ENCODE measurements at regions not wholly inside any gene's neighbourhood (a gene's known extent, or its start where the extent isn't known, plus 50 kb on each side); places are given as distances from the start of the nearest gene placed in this dataset.

DNA sequence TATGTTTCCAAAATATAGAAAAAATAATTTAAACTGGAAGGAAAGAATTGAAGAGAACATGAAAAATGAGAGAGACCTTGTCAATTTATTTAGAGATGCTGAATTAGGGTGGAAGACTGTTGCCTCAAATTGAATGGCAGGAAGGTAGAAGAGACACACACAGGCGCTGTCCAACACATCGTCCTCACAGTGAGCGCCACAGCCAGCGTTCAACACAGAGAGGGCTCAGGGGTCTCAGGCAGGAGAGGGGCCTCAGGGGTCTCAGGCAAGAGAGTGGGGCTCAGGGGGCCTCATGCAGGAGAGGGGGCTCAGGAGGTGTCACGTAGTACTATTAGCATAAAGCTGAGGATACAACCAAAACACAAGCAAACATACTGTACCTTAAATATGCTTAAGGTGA lies 65.7 kb downstream of the TMEM18 start:
- H3K4me3 ChIP-seq (ENCODE audit: low read length in 2 of 2) = no peak overlapping the region
- H3K9me3 ChIP-seq (ENCODE audit: control insufficient read depth in 2 of 2, low read length in 2 of 2) = no peaks in the 10 kb centered on the region
- peaks cover 0 to 2% of the 10 kb centered on the region in 2 donors for H3K27me3 ChIP-seq (ENCODE audit: control insufficient read depth in 2 of 2, insufficient read depth in 2 of 2, low read length in 2 of 2)
- no peaks in the 10 kb centered on the region for H3K4me1 ChIP-seq (ENCODE audit: control insufficient read depth in 2 of 2, insufficient read depth in 2 of 2, low read length in 2 of 2)
- H3K27ac ChIP-seq (ENCODE audit: low read depth in 2 of 2, low read length in 2 of 2) = no peak overlapping the region
- no peak overlapping the region for H3K9ac ChIP-seq (ENCODE audit: low read depth in 1 of 2, low read length in 2 of 2)
- H3K36me3 ChIP-seq (ENCODE audit: control insufficient read depth in 2 of 2, insufficient read depth in 2 of 2, low read length in 2 of 2) = no peaks in the 10 kb centered on the region

- no peak overlapping the region for H3K27ac ChIP-seq (ENCODE audit: low read depth in 2 of 2, low read length in 2 of 2)
- no peak overlapping the region for H3K9ac ChIP-seq (ENCODE audit: low read depth in 1 of 2, low read length in 2 of 2)
- H3K4me1 ChIP-seq (ENCODE audit: control insufficient read depth in 2 of 2, insufficient read depth in 2 of 2, low read length in 2 of 2) = no peaks in the 10 kb centered on the region
- peaks cover 0 to 2% of the 10 kb centered on the region in 2 donors for H3K27me3 ChIP-seq (ENCODE audit: control insufficient read depth in 2 of 2, insufficient read depth in 2 of 2, low read length in 2 of 2)
- H3K36me3 ChIP-seq (ENCODE audit: control insufficient read depth in 2 of 2, insufficient read depth in 2 of 2, low read length in 2 of 2) = no peaks in the 10 kb centered on the region
- H3K9me3 ChIP-seq (ENCODE audit: control insufficient read depth in 2 of 2, low read length in 2 of 2) = no peaks in the 10 kb centered on the region
- H3K4me3 ChIP-seq (ENCODE audit: low read length in 2 of 2) = no peak overlapping the region
Measured at GRCh38 chr2:610491-610890, 66.7 kb downstream of the TMEM18 start.

DNA sequence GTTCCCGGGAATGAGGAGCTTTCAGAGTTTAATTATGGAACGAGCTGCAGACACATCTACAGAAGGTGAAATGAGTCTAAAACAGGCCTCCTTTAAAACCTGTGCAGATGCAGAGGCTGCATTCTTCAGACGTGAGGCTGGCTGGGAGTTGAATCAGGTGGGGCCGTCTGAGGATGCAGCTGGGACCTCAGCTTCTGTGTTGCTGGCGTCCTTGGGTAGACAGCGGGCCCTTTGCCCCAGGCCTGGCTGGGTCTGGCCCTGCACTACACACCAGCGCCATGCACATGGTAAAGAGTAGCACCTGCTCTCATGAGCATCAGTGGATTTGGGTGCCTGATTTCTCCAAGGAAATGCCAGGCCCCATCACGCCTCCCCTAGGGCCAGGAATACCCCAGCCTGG lies 67.3 kb downstream of the TMEM18 start:
- Histone ChIP-seq H3K36me3 (ENCODE audit: control insufficient read depth in 2 of 2, insufficient read depth in 2 of 2, low read length in 2 of 2) (no peaks in the 10 kb centered on the region), H3K9me3 (ENCODE audit: control insufficient read depth in 2 of 2, low read length in 2 of 2) (no peaks in the 10 kb centered on the region), H3K27me3 (ENCODE audit: control insufficient read depth in 2 of 2, insufficient read depth in 2 of 2, low read length in 2 of 2) (peaks cover 0 to 2% of the 10 kb centered on the region in 2 donors), H3K4me3 (ENCODE audit: low read length in 2 of 2) (no peak overlapping the region), H3K9ac (ENCODE audit: low read depth in 1 of 2, low read length in 2 of 2) (no peak overlapping the region), H3K27ac (ENCODE audit: low read depth in 2 of 2, low read length in 2 of 2) (no peak overlapping the region), H3K4me1 (ENCODE audit: control insufficient read depth in 2 of 2, insufficient read depth in 2 of 2, low read length in 2 of 2) (no peaks in the 10 kb centered on the region)

DNA sequence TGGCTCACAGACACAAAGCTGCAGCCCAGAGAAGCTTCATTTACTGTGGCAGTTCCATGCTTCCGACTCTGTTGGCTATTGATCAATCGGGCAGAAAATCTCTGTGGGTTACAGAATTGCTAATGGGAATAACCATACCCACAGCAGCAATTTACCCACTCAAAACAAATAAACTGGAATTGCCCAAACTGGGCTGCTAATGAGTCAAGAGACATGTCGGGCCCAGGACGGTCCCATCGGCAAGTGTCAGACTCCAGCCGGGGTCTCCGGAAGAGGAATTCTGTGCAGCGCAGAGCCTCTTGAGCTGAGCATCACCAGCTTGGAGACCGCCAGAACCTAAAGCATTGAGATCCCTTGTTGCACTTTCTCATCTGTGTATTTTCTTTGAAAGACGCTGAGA lies 67.8 kb downstream of the TMEM18 start:
- H3K4me3 ChIP-seq (ENCODE audit: low read length in 2 of 2) = no peak overlapping the region
- no peak overlapping the region for H3K9ac ChIP-seq (ENCODE audit: low read depth in 1 of 2, low read length in 2 of 2)
- H3K27me3 ChIP-seq (ENCODE audit: control insufficient read depth in 2 of 2, insufficient read depth in 2 of 2, low read length in 2 of 2) = peaks cover 0 to 2% of the 10 kb centered on the region in 2 donors
- H3K4me1 ChIP-seq (ENCODE audit: control insufficient read depth in 2 of 2, insufficient read depth in 2 of 2, low read length in 2 of 2) = no peaks in the 10 kb centered on the region
- H3K27ac ChIP-seq (ENCODE audit: low read depth in 2 of 2, low read length in 2 of 2) = no peak overlapping the region
- no peaks in the 10 kb centered on the region for H3K36me3 ChIP-seq (ENCODE audit: control insufficient read depth in 2 of 2, insufficient read depth in 2 of 2, low read length in 2 of 2)
- H3K9me3 ChIP-seq (ENCODE audit: control insufficient read depth in 2 of 2, low read length in 2 of 2) = no peaks in the 10 kb centered on the region

DNA sequence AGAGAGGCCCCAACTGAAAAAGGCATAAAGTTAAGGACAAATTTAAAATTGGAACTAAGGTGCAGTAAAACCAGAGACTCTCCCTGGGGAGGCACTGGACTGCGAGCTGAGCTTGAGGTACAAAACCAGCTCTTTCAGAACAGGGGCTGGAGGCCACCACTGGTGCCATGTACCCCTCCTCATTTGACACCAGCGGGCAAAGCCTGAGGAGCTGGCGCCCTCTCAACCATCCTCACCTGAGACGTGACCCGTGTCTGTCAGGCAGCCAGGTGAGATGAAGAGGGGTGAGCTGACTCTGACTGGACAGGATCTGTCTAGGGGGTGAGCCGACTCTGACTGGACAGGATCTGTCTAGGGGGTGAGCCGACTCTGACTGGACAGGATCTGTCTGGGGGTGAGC lies 68.5 kb downstream of the TMEM18 start:
- no peak overlapping the region for H3K27ac ChIP-seq (ENCODE audit: low read depth in 2 of 2, low read length in 2 of 2)
- H3K4me3 ChIP-seq (ENCODE audit: low read length in 2 of 2) = no peak overlapping the region
- no peaks in the 10 kb centered on the region for H3K36me3 ChIP-seq (ENCODE audit: control insufficient read depth in 2 of 2, insufficient read depth in 2 of 2, low read length in 2 of 2)
- no peak overlapping the region for H3K9ac ChIP-seq (ENCODE audit: low read depth in 1 of 2, low read length in 2 of 2)
- no peaks in the 10 kb centered on the region for H3K9me3 ChIP-seq (ENCODE audit: control insufficient read depth in 2 of 2, low read length in 2 of 2)
- peaks cover 0 to 2% of the 10 kb centered on the region in 2 donors for H3K27me3 ChIP-seq (ENCODE audit: control insufficient read depth in 2 of 2, insufficient read depth in 2 of 2, low read length in 2 of 2)
- H3K4me1 ChIP-seq (ENCODE audit: control insufficient read depth in 2 of 2, insufficient read depth in 2 of 2, low read length in 2 of 2) = no peaks in the 10 kb centered on the region

DNA sequence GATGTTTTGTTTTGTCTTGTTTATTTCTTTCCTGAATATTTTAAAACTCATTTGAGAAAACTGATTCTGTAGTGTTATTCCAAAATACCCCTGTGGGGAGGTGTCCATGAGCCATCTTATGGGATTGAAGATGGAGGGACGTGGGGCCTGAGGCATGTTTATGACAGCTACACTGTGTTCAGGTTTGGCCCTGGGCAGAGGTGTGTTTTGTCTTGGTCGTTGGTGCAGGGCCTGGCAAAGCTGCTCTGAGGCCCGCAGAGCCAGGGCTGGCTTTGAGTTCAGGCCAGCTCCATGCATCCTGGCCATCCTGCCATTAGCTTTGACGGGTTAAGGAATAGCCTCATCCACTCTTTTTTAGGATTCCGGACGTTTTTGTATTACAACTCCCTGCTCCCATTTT lies 68.9 kb downstream of the TMEM18 start:
- peaks cover 0 to 2% of the 10 kb centered on the region in 2 donors for H3K27me3 ChIP-seq (ENCODE audit: control insufficient read depth in 2 of 2, insufficient read depth in 2 of 2, low read length in 2 of 2)
- H3K9ac ChIP-seq (ENCODE audit: low read depth in 1 of 2, low read length in 2 of 2) = no peak overlapping the region
- no peaks in the 10 kb centered on the region for H3K9me3 ChIP-seq (ENCODE audit: control insufficient read depth in 2 of 2, low read length in 2 of 2)
- no peak overlapping the region for H3K27ac ChIP-seq (ENCODE audit: low read depth in 2 of 2, low read length in 2 of 2)
- no peak overlapping the region for H3K4me3 ChIP-seq (ENCODE audit: low read length in 2 of 2)
- H3K36me3 ChIP-seq (ENCODE audit: control insufficient read depth in 2 of 2, insufficient read depth in 2 of 2, low read length in 2 of 2) = no peaks in the 10 kb centered on the region
- H3K4me1 ChIP-seq (ENCODE audit: control insufficient read depth in 2 of 2, insufficient read depth in 2 of 2, low read length in 2 of 2) = no peaks in the 10 kb centered on the region

DNA sequence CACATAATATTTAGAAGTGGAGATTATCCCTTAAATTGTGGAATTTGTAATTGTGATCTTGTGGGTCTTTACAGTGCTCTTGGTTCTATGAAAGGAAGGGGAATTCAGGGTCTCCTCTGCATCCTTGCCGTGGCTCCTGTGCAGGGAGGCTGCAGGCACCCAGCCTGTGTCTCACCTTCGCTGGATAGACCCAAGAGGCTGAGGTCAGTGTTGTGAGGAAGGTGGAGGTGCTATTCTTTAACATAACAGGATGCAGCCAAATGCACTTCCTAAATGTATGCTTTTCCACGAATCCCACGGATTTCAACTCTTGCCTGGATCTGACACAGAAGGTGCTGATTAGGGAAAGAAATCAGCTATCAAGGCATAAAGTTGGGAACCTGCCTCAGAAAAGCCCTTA lies 69.5 kb downstream of the TMEM18 start:
- Histone ChIP-seq H3K9me3 (ENCODE audit: control insufficient read depth in 2 of 2, low read length in 2 of 2) (no peaks in the 10 kb centered on the region), H3K4me3 (ENCODE audit: low read length in 2 of 2) (no peak overlapping the region), H3K27ac (ENCODE audit: low read depth in 2 of 2, low read length in 2 of 2) (no peak overlapping the region), H3K27me3 (ENCODE audit: control insufficient read depth in 2 of 2, insufficient read depth in 2 of 2, low read length in 2 of 2) (peaks cover 0 to 2% of the 10 kb centered on the region in 2 donors), H3K4me1 (ENCODE audit: control insufficient read depth in 2 of 2, insufficient read depth in 2 of 2, low read length in 2 of 2) (no peaks in the 10 kb centered on the region), H3K9ac (ENCODE audit: low read depth in 1 of 2, low read length in 2 of 2) (no peak overlapping the region), H3K36me3 (ENCODE audit: control insufficient read depth in 2 of 2, insufficient read depth in 2 of 2, low read length in 2 of 2) (no peaks in the 10 kb centered on the region)

GRCh38 chr2:607172-607571 lies 70.0 kb downstream of the TMEM18 start:
- no peaks in the 10 kb centered on the region for H3K9me3 ChIP-seq (ENCODE audit: control insufficient read depth in 2 of 2, low read length in 2 of 2)
- no peak overlapping the region for H3K9ac ChIP-seq (ENCODE audit: low read depth in 1 of 2, low read length in 2 of 2)
- no peaks in the 10 kb centered on the region for H3K36me3 ChIP-seq (ENCODE audit: control insufficient read depth in 2 of 2, insufficient read depth in 2 of 2, low read length in 2 of 2)
- no peak overlapping the region for H3K4me3 ChIP-seq (ENCODE audit: low read length in 2 of 2)
- H3K4me1 ChIP-seq (ENCODE audit: control insufficient read depth in 2 of 2, insufficient read depth in 2 of 2, low read length in 2 of 2) = no peaks in the 10 kb centered on the region
- H3K27me3 ChIP-seq (ENCODE audit: control insufficient read depth in 2 of 2, insufficient read depth in 2 of 2, low read length in 2 of 2) = peaks cover 0 to 2% of the 10 kb centered on the region in 2 donors
- no peak overlapping the region for H3K27ac ChIP-seq (ENCODE audit: low read depth in 2 of 2, low read length in 2 of 2)

DNA sequence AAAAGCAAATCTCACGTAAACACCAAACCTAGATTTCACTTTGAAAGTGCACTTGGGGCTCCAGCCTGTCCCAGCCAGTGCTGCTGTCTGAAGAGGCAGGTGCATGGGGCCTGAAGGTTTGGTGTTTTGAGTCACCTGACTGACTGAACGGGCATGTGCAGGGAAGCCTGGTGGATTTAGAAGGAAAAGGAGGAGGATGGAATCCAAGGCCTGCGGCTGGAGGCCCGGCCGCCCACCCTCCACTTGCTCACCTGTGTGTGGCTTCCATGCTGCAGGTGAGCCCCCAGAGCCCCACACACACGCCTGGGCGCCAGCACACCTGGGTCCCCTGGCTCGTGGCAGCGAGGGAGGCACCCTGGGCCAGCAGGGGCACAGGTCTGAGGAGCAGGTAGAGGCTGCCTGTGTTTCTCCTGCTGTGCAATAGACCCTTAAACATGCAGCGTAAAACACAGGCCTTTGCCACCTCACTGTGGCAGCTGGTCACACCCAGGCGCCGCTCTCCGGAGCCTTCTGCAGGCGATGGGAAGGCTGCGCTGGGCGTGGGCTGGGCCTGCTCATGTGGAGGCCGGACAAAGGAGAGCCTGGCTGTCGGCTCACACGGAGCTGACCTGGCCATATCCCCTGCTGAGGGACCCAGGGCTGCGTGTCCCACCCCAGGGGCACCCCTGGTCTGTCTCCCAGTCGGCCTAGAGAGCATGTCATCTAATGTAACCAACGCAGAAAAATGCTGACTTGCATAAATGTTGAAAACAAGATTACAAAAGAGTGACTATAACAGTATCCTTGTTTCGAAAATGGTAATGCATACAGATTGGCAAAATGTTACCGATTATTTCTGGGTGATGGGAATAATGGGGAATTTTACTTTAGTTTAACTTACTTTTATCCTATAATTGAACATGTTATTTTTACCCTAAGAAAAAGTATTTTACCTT lies 71.3 kb downstream of the TMEM18 start:
- no peak overlapping the region for H3K4me3 ChIP-seq (ENCODE audit: low read length in 2 of 2)
- no peak overlapping the region for H3K27ac ChIP-seq (ENCODE audit: low read depth in 2 of 2, low read length in 2 of 2)
- H3K9me3 ChIP-seq (ENCODE audit: control insufficient read depth in 2 of 2, low read length in 2 of 2) = no peaks in the 10 kb centered on the region
- no peaks in the 10 kb centered on the region for H3K4me1 ChIP-seq (ENCODE audit: control insufficient read depth in 2 of 2, insufficient read depth in 2 of 2, low read length in 2 of 2)
- no peaks in the 10 kb centered on the region for H3K36me3 ChIP-seq (ENCODE audit: control insufficient read depth in 2 of 2, insufficient read depth in 2 of 2, low read length in 2 of 2)
- H3K27me3 ChIP-seq (ENCODE audit: control insufficient read depth in 2 of 2, insufficient read depth in 2 of 2, low read length in 2 of 2) = peaks cover 0 to 2% of the 10 kb centered on the region in 2 donors
- no peak overlapping the region for H3K9ac ChIP-seq (ENCODE audit: low read depth in 1 of 2, low read length in 2 of 2)

DNA sequence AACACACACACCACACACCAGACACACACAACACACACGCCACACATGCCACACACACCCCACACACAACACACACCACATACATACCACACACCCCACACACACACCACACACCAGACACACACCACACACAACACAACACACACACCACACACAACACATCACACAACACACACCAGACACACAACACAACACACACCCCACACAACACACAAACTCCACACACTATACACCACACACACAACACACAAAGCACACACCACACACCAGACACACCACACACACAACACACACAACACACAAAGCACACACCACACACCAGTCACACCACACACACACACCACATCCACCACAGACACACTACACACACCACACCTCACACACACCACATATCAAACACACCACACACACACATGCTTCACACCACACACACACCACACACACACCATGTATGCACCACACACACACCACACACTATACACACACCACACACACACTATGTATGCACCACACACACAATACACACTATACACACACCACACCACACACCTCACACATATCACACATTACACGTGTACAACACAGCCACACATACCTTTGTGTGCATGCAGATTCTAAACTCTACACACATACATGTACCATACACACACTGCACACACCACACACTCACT lies 72.2 kb downstream of the TMEM18 start:
- no peak overlapping the region for H3K4me3 ChIP-seq (ENCODE audit: low read length in 2 of 2)
- no peaks in the 10 kb centered on the region for H3K36me3 ChIP-seq (ENCODE audit: control insufficient read depth in 2 of 2, insufficient read depth in 2 of 2, low read length in 2 of 2)
- H3K9me3 ChIP-seq (ENCODE audit: control insufficient read depth in 2 of 2, low read length in 2 of 2) = no peaks in the 10 kb centered on the region
- H3K9ac ChIP-seq (ENCODE audit: low read depth in 1 of 2, low read length in 2 of 2) = no peak overlapping the region
- H3K4me1 ChIP-seq (ENCODE audit: control insufficient read depth in 2 of 2, insufficient read depth in 2 of 2, low read length in 2 of 2) = no peaks in the 10 kb centered on the region
- no peaks in the 10 kb centered on the region for H3K27me3 ChIP-seq (ENCODE audit: control insufficient read depth in 2 of 2, insufficient read depth in 2 of 2, low read length in 2 of 2)
- H3K27ac ChIP-seq (ENCODE audit: low read depth in 2 of 2, low read length in 2 of 2) = no peak overlapping the region

Measured in mucosa of rectum (tissue), 2 donors.